GM10266 (cell line): ENCODE measurements at regions not wholly inside any gene's neighbourhood (a gene's known extent, or its start where the extent isn't known, plus 50 kb on each side); places are given as distances from the start of the nearest gene placed in this dataset.

ENCODE experiments used
- DNase-seq: peaks from one replicate; pipeline ENCODE4 v3.0.0; 2012; ENCODE audit errors: extremely low spot score
- TF ChIP-seq, protein P1 (sequence below): IDR thresholded peaks from 2 replicates; pipeline ENCODE4 v1.5.1; 2012; ENCODE audit warnings: mild to moderate bottlenecking, low read depth; ENCODE audit not compliant: control insufficient read depth, insufficient read depth; ENCODE audit errors: missing control alignments

DNA sequence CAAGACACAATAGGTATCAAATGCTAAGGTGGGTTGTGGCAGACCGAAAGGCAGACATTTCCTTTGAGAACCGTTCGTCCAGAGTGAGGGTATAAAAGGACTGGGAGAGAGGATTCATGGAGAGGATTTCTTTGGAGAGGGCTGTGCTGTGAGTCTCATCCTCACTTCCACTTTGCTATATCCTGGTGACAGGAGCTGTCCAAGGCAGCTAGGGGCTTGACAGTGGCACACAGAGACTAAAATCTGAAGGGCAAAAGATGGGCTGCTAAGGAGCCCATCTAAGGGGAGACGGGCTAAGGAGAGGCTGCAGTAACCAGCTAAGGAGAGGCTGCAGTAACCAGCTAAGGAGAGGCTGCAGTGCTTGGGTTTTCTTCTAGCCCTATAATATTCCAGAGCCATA, 214.0 kb upstream of the ADRA1B start:
- TF ChIP-seq, protein P1, sequence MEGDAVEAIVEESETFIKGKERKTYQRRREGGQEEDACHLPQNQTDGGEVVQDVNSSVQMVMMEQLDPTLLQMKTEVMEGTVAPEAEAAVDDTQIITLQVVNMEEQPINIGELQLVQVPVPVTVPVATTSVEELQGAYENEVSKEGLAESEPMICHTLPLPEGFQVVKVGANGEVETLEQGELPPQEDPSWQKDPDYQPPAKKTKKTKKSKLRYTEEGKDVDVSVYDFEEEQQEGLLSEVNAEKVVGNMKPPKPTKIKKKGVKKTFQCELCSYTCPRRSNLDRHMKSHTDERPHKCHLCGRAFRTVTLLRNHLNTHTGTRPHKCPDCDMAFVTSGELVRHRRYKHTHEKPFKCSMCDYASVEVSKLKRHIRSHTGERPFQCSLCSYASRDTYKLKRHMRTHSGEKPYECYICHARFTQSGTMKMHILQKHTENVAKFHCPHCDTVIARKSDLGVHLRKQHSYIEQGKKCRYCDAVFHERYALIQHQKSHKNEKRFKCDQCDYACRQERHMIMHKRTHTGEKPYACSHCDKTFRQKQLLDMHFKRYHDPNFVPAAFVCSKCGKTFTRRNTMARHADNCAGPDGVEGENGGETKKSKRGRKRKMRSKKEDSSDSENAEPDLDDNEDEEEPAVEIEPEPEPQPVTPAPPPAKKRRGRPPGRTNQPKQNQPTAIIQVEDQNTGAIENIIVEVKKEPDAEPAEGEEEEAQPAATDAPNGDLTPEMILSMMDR: no peak
- DNase-seq: no peak

DNA sequence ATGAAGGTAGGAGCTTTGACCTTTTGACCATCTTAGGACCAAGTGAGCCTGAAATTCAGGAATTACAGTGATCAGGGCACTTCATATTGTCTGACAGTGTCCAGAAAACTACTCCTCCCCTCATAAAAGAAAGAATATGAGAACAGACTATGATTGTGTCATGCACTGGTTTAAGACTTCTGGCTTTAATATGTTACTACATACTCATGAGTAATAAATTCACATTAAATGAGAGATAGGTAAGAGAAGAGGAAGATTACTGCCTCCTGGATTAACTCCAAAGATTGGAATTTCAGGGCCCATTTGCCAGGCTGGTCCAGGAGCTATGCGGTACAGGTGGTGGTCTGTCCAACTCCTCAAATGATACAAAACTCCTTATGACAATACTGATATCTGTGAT, 213.5 kb upstream of the ADRA1B start:
- DNase-seq: no peak
- TF ChIP-seq, protein P1: no peak

DNA sequence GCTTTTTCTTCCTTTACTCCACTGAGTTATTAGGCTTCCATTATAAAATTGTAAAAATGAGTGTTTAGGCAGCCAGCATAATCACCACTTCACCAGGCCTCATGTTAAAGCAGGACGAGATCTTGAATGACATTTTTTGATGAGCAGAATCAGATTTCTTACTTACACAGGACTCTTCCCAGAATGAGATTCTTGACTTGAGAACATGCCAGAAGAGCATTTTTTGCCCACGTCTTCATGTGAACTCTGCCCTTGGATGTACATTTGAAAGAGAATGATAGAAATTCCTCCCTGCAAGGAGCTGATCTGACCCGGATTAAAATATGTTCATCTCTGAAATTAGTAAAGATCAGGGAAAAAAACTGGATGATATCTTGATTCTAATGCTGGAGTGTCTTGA, 212.1 kb upstream of the ADRA1B start:
- TF ChIP-seq, protein P1: no peak

DNA sequence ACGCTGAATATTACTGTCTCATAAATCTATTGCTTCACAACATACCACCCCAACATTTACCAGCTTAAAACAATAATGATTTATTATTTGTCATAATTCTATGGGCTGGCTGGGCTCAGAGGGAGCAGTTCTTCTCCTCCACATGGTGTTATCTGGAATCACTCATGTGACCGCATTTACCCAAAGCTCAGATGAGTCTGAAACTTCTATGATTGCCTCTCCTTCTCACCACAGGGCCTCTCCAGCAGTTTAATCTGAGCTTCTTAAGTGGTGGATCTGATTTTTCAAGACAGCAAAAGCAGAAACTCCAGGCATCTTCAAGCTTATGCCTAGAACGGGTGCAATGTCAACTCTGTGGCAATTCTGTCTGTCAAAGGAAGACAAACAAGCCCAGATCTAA, 210.3 kb upstream of the ADRA1B start:
- TF ChIP-seq, protein P1: no peak
- no peak for DNase-seq

More for the DNA sequence above, 212.1 kb upstream of the ADRA1B start:
- no peak for DNase-seq

DNA sequence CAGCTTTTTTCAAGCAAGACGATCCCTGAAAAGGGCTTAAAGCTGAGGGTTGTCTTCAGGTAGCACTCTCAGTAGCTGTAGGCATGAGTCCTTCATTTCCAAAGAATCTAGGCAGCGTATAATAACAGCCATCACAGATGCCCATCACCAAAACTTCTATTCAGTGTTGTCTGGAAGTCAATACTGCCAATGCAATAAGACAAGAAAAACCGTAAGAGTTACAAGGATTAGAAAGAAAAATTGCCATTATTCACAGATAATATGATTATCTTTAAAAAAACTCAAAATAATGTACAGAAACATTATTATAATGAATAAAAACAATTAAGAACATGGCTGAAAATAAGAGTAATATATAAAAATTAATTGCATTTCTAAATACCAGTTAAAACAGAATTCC, 208.2 kb upstream of the ADRA1B start:
- TF ChIP-seq, protein P1: no peak
- DNase-seq: no peak

DNA sequence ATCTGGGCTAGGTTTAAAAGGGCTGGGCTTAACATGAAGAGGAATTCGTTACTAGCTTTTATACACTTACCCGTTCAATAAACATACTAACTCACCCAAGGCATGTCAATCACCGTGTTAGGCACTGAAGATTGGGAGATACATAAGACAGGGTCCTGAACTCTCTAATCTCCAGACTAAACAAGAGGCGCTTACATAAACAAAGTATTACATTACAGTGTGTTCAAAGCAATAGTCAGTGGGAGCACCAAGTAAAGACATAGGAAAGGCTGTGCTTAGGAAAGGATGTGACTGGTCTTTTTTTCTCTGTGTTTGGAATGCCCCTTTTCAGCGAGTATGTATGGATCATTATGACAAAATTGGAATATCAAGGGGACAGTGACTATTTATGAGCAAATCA, 203.6 kb upstream of the ADRA1B start:
- TF ChIP-seq, protein P1: no peak
- no peak for DNase-seq

DNA sequence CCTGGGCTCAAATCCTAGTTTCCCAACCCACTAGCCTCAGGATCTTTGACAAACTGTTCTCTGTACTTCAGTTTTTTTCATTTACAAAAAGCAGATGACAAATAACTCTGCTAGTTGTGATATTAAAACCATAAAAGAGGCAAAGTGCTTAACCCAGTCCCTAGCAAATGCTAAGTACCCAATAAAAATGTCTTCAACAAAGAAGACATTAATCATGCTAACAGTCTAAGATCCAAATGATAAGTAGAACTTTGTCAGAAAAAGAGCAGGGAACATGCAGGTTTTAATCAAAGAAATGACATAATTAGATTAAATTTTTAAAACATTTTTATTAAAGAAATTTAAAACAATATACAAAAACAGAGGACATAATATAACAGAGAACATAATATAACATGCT, 203.0 kb upstream of the ADRA1B start:
- no peak for DNase-seq
- TF ChIP-seq, protein P1: no peak
